ENCODE measurements at regions not wholly inside any gene's neighbourhood (a gene's known extent, or its start where the extent isn't known, plus 50 kb on each side); places are given as distances from the start of the nearest gene placed in this dataset.

DNA sequence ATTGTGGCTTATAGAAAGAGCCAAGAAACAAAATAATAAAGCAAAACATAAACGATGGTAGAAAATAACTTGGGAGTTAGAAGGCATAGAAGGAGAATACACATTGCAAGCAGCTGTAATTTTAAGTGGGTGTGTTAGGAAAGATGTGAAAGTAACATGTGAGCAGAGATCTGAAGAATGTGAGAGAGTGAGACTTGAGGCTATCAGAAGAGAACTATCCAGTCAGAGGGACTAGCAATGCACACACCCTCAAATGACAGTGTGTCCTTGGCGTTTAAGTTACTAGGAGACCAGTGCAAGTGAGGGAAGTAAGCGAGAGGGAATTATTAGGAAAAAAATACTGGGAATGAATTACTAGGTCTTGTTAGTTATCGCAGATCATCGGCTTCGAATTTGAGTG, 304.9 kb downstream of the DSEL start (continued):
- TF ChIP-seq BACH1 (IDR thresholded peaks at IDR 0.05; ENCODE audit: low read length), result no peak
- no peak for TF ChIP-seq NRF1 (IDR thresholded peaks at IDR 0.05; ENCODE audit: low read depth, low read length)
- TF ChIP-seq NANOG (IDR thresholded peaks at IDR 0.05; ENCODE audit: insufficient read depth, low read depth, low read length, poor library complexity, severe bottlenecking), result no peak
- TF ChIP-seq RXRA (IDR thresholded peaks at IDR 0.05; ENCODE audit: insufficient read depth, low read depth, low read length), result no peak
- no peak for TF ChIP-seq CBX8 (IDR thresholded peaks at IDR 0.05; ENCODE audit: borderline replicate concordance, low read depth, low read length)

Measured in H1 (cell line).